GM12872 (cell line): ENCODE measurements at regions not wholly inside any gene's neighbourhood (a gene's known extent, or its start where the extent isn't known, plus 50 kb on each side); places are given as distances from the start of the nearest gene placed in this dataset.

Source experiments
- CTCF ChIP-seq: IDR thresholded peaks from 3 replicates; pipeline ENCODE4 v1.5.1; 2011; ENCODE audit warnings: low read depth, mild to moderate bottlenecking, low read length, moderate library complexity; ENCODE audit not compliant: insufficient read depth

- TF ChIP-seq CTCF: no peak
These were observed 377.8 kb downstream of the LRATD1 start for GRCh38 chr2:15010346-15010745.

- no peak for TF ChIP-seq CTCF
These were observed 386.3 kb downstream of the LRATD1 start for GRCh38 chr2:15018814-15019213.

- TF ChIP-seq CTCF: no peak
These were observed 390.7 kb downstream of the LRATD1 start for GRCh38 chr2:15023221-15023620.

- no peak for TF ChIP-seq CTCF
These were observed 395.9 kb downstream of the LRATD1 start for GRCh38 chr2:15028406-15028805.

GRCh38 chr2:15031745-15032240 lies 399.3 kb downstream of the LRATD1 start:
- TF ChIP-seq CTCF: peak; percentile 22; the same call in 1 of the 3 replicates

GRCh38 chr2:15034246-15034645 lies 401.7 kb downstream of the LRATD1 start:
- TF ChIP-seq CTCF: no peak

GRCh38 chr2:15034860-15035259 lies 402.3 kb downstream of the LRATD1 start:
- TF ChIP-seq CTCF: no peak
